AG09309 (cell line): ENCODE measurements at regions not wholly inside any gene's neighbourhood (a gene's known extent, or its start where the extent isn't known, plus 50 kb on each side); places are given as distances from the start of the nearest gene placed in this dataset.
A peak's percentile ranks its signal among the peaks of the same experiment; 100 is the strongest.
"Not testable (repeated sequence)": the region's sequence is repeated elsewhere in the genome, so short reads cannot be mapped to it uniquely, and the experiment has no call there.

Source experiments
- DNase-seq: peaks from one replicate; pipeline ENCODE4 v3.0.0-alpha.2; 2010; ENCODE audit warnings: low read depth
- H3K4me3 ChIP-seq: 2 replicates; pipeline ENCODE4 v1.5.1; 2011; ENCODE audit warnings: mild to moderate bottlenecking, low read depth, low read length, moderate library complexity; ENCODE audit not compliant: control insufficient read depth
- CTCF ChIP-seq: IDR thresholded peaks from 2 replicates; pipeline ENCODE4 v1.5.1; 2011; ENCODE audit warnings: mild to moderate bottlenecking, low read depth, low read length, inconsistent platforms; ENCODE audit not compliant: insufficient read depth, control insufficient read depth; ENCODE audit errors: missing control alignments

DNA sequence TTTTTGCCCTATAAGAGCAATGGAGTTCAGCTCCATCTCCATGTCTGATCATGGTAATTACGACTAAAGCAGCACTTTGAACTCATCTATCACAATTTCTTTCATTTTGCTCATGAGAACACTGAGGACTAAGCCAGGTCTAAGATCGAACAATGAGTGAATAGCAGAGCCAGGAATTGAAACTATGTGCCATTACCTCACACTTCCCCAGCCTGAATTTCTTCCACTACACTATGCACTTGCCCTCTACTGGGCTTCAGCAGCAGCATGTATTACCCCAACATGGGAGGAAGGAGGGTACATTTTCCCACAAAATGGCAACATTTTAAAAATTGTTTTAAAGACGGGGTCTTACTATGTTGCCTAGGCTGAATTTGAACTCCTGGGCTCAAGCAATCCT lies 274.7 kb upstream of the FGF13 start:
- DNase-seq, result no peak
- H3K4me3 ChIP-seq, result no peak overlapping the region
- peak; percentile 16 for TF ChIP-seq CTCF

DNA sequence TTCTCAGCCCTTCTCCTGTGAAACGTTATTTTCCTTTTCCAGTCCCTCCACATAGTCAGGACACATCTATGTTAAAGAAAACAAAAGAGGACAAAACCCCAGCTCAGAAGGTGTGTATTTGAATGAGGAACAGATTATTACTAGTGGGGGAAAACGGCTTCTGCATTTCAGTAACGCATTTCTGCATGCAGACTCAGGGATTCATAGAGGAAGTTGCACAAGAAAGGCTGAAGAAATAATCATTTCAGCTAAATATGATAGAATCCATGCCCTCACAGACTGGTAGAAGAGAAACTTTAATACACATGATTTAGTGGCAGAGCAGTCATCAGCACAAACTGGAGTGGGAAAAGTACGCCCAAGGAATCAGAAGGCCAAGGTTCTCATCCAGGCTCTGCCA lies 270.8 kb upstream of the FGF13 start:
- no peak for DNase-seq
- no peak for TF ChIP-seq CTCF

GRCh38 chrX:138964501-138964900 lies 253.0 kb upstream of the FGF13 start:
- DNase-seq, result no peak
- no peak for TF ChIP-seq CTCF
- H3K4me3 ChIP-seq, result no peak overlapping the region

More for the DNA sequence above, 270.8 kb upstream of the FGF13 start:
- no peak overlapping the region for H3K4me3 ChIP-seq

DNA sequence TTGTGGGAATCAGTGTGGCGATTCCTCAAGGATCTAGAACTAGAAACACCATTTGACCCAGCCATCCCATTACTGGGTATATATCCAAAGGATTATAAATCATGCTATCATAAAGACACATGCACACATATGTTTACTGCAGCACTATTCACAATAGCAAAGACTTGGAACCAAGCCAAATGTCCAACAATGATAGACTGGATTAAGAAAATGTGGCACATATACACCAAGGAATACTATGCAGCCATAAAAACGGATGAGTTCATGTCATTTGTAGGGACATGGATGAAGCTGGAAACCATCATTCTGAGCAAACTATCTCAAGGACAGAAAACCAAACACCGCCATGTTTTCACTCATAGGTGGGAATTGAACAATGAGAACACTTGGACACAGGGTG lies 250.9 kb upstream of the FGF13 start:
- DNase-seq, H3K4me3 ChIP-seq: not testable (repeated sequence)

- DNase-seq, result no peak
- H3K4me3 ChIP-seq, result no peak overlapping the region
- TF ChIP-seq CTCF, result no peak
Observed at GRCh38 chrX:138954976-138955375, 243.5 kb upstream of the FGF13 start.

- no peak for DNase-seq
- H3K4me3 ChIP-seq, result no peak overlapping the region
- no peak for TF ChIP-seq CTCF
Observed at GRCh38 chrX:138946926-138947325, 235.4 kb upstream of the FGF13 start.

DNA sequence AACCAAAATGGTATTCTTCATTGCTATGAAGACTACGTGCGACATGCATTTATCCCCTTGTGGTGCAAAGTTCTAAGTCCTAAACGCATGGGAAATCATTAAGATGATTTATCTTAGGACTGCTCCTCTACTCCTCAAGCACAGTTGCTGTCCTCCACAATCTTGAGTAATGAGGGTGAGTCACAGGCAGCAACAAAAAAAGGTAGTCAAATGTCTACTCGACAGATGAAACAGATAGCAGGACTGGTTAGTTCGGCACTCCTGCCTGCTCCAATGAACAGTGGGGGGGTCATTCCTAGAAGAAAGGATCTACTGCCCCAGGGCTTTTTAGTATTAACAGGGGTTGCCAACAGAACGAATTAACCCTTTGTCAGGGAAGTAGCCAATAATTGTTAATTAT lies 233.7 kb upstream of the FGF13 start:
- peak; percentile 7 for DNase-seq
- no peak overlapping the region for H3K4me3 ChIP-seq
- TF ChIP-seq CTCF, result no peak

- no peak for DNase-seq
- no peak for TF ChIP-seq CTCF
- no peak overlapping the region for H3K4me3 ChIP-seq
Observed at GRCh38 chrX:138939038-138939437, 227.5 kb upstream of the FGF13 start.
